Thyroid gland (tissue), 4 donors: ENCODE measurements at regions not wholly inside any gene's neighbourhood (a gene's known extent, or its start where the extent isn't known, plus 50 kb on each side); places are given as distances from the start of the nearest gene placed in this dataset.

Experiments
- DNase-seq, 2 donors: peaks; one replicate each; pipeline ENCODE4 v3.0.0-alpha.2; 2019
- H3K27ac ChIP-seq, 3 donors: fragments of 200-600 bp; sonication (generic); 1 replicate in 2 of 3; 2 replicates in 1 of 3; pipeline ENCODE4 v1.5.1; 2016 to 2019; ENCODE audit warnings: mild to moderate bottlenecking in 1 of 3, moderate library complexity in 1 of 3
- H3K27me3 ChIP-seq: fragments of 200-600 bp; sonication (generic); one replicate; pipeline ENCODE4 v1.5.1; 2019
- H3K36me3 ChIP-seq, 2 donors: fragments of 200-600 bp; sonication (generic); one replicate each; pipeline ENCODE4 v1.5.1; 2016 to 2019
- H3K4me1 ChIP-seq, 2 donors: fragments of 200-600 bp; sonication (generic); one replicate each; pipeline ENCODE4 v1.5.1; 2017 to 2019
- H3K4me3 ChIP-seq, 3 donors: fragments of 200-600 bp; sonication (generic); replicated peaks in 1 of 3; 1 replicate in 2 of 3; 2 replicates in 1 of 3; pipeline ENCODE4 v1.5.1; 2016; ENCODE audit warnings: mild to moderate bottlenecking in 1 of 3
- H3K9me3 ChIP-seq: fragments of 200-600 bp; sonication (generic); one replicate; pipeline ENCODE4 v1.5.1; 2017
- POLR2A ChIP-seq, 2 donors: fragments of 450-650 bp; IDR thresholded peaks; one replicate each; pipeline ENCODE4 v1.6.1; 2017; ENCODE audit warnings: antibody characterized with exemption in 2 of 2, mild to moderate bottlenecking in 2 of 2, moderate library complexity in 1 of 2
- WGBS, 2 donors: methylation state at CpG; one replicate each; pipeline ENCODE4 v1.1.5; 2017; 5-methylcytosine and 5-hydroxymethylcytosine counted together
- intact Hi-C: fragments of 100-400 bp; cut with DNase I; formaldehyde crosslinking; loops from one replicate; pipeline ENCODE4 v1.15.1; 2023
- TF ChIP-seq, protein P1 (sequence below), 6 experiments: fragments of 200-600 bp in 3 of 6; fragments of 450-650 bp in 3 of 6; sonication (generic) in 3 of 6; IDR thresholded peaks; one replicate each; pipeline ENCODE4 v1.5.1; 2016 to 2019; ENCODE audit warnings: antibody characterized with exemption in 6 of 6, mild to moderate bottlenecking in 2 of 6, inconsistent platforms in 1 of 6, moderate library complexity in 1 of 6

DNA sequence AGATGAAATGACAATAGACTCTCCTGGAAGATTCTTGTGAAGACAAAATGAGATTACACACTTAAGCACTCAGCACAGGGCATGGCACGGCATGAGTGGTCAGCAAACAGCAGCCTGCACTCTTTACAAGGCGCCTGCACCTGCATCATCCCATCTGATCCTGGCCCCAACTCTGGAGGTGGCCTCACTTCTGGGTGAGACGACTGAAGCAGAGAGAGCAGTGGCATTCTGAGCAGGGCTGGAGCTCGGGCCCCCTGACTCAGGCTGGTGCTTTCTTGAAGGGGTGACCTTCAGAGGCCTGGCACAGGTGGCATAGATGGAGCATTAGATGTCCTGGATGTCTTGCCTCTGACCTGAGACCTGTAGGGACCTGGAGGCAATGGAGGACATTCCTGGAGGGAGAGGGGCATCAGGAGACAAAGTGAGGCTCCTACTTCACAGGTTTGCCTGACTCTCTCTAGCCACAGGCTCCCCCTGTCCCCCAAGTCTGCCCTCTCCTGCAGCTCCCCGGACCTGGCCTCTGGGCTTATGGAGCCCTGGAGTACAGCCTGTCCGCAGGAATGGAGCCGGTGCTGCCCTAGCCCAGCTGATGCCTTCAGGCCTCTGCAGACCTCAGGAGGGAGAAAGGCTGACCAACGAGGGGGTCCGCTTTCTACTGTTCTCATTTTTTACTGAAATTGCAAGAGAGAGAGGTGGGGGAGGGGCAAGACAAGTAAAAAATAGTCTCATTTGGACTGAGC is 65.5 kb upstream of the THY1 start:
- Histone ChIP-seq H3K36me3 (no peaks in the 10 kb centered on the region), H3K9me3 (no peaks in the 10 kb centered on the region), H3K27ac (no peak overlapping the region), H3K27me3 (no peaks in the 10 kb centered on the region), H3K4me3 (no peak overlapping the region), H3K4me1 (no peaks in the 10 kb centered on the region)
- no peak for DNase-seq
- no peak for TF ChIP-seq POLR2A (IDR thresholded peaks at IDR 0.05)
- TF ChIP-seq, protein P1, sequence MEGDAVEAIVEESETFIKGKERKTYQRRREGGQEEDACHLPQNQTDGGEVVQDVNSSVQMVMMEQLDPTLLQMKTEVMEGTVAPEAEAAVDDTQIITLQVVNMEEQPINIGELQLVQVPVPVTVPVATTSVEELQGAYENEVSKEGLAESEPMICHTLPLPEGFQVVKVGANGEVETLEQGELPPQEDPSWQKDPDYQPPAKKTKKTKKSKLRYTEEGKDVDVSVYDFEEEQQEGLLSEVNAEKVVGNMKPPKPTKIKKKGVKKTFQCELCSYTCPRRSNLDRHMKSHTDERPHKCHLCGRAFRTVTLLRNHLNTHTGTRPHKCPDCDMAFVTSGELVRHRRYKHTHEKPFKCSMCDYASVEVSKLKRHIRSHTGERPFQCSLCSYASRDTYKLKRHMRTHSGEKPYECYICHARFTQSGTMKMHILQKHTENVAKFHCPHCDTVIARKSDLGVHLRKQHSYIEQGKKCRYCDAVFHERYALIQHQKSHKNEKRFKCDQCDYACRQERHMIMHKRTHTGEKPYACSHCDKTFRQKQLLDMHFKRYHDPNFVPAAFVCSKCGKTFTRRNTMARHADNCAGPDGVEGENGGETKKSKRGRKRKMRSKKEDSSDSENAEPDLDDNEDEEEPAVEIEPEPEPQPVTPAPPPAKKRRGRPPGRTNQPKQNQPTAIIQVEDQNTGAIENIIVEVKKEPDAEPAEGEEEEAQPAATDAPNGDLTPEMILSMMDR (IDR thresholded peaks at IDR 0.05), result no peak
- intact Hi-C loops, result loop anchor here (10.0 kb wide), 1 partner anchor 616 kb away; no protein-coding TSS in a partner anchor
- whole genome bisulfite sequencing, 2 donors, result 68 to 71% methylated on average over 6 to 9 of the region's 9 CpGs

- WGBS, 2 donors, result 72 to 82% methylated on average over 3 of the region's 3 CpGs
- Histone ChIP-seq H3K36me3 (no peaks in the 10 kb centered on the region), H3K4me1 (peaks cover 0 to under 1% of the 10 kb centered on the region in 2 donors), H3K27me3 (no peaks in the 10 kb centered on the region), H3K4me3 (no peak overlapping the region), H3K9me3 (no peaks in the 10 kb centered on the region), H3K27ac (no peak overlapping the region)
- intact Hi-C loops, result loop anchor here (10.0 kb wide), 1 partner anchor 618 kb away; no protein-coding TSS in a partner anchor
- DNase-seq, result no peak
- TF ChIP-seq POLR2A (IDR thresholded peaks at IDR 0.05), result no peak
- TF ChIP-seq, protein P1 (IDR thresholded peaks at IDR 0.05), result no peak
These were observed 63.8 kb upstream of the THY1 start for GRCh38 chr11:119486691-119487259.

- peaks cover 0 to 8% of the 10 kb centered on the region in 2 donors for H3K4me1 ChIP-seq
- intact Hi-C loops, result loop anchor here (10.0 kb wide), 1 partner anchor 619 kb away; no protein-coding TSS in a partner anchor
- H3K4me3 ChIP-seq, result no peak overlapping the region
- H3K9me3 ChIP-seq, result no peaks in the 10 kb centered on the region
- no peak for DNase-seq
- H3K27ac ChIP-seq, result no peak overlapping the region
- WGBS, 2 donors, result 73 to 74% methylated on average over 5 of the region's 6 CpGs
- H3K36me3 ChIP-seq, result no peaks in the 10 kb centered on the region
- H3K27me3 ChIP-seq, result no peaks in the 10 kb centered on the region
- no peak for TF ChIP-seq POLR2A (IDR thresholded peaks at IDR 0.05)
- TF ChIP-seq, protein P1 (IDR thresholded peaks at IDR 0.05), result no peak
These were observed 63.0 kb upstream of the THY1 start for GRCh38 chr11:119486016-119486415.

DNA sequence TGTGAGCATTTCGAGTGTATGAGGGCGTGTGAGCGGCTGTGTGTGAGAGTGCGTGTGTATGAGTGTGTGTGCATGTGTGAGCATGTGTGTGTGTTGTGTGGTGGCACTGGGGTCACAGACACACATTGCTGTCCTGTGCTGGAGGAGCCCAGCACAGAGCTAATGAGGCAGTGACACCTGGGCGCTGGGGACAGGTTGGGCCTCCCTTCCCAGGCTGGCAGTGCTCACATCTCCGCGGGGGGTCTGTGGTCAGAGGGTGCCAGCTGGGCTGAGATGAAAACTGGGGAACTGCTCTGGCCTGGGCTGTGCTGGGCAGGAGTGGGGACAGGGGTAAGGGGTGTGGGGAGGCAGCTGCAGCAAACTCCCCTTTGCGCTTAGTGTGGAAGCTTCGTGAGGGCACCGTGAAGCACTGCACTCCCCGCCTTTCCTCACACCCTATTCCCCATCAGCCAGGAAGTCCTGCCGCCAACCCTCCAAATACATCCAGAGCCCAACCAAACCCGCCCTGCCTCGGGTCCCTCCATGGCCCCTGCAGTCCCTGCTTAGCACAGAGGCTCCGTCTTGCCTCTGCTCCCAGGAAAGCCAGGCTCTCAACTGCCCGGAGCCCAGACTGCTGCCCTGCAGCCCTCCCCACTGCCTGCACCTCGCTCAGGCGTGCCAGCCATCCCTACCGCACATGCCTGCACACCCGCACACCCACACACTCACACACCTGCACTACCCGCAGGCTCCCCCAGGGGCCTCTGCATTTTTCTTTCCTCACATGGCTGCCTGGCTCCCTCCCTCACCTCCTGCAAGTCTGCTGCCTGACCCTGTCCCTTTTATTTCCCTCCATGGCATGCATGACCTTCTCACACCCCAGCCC is 62.0 kb upstream of the THY1 start:
- Histone ChIP-seq H3K27me3 (no peaks in the 10 kb centered on the region), H3K4me3 (no peak overlapping the region), H3K36me3 (no peaks in the 10 kb centered on the region), H3K4me1 (peaks cover 0 to 10% of the 10 kb centered on the region in 2 donors), H3K27ac (no peak overlapping the region), H3K9me3 (no peaks in the 10 kb centered on the region)
- TF ChIP-seq, protein P1 (IDR thresholded peaks at IDR 0.05), result no peak
- no peak for TF ChIP-seq POLR2A (IDR thresholded peaks at IDR 0.05)
- WGBS, 2 donors, result 72 to 73% methylated on average over 21 of the region's 21 CpGs
- intact Hi-C loops, result loop anchor here (5.0 to 10.0 kb wide), 3 partner anchors 242 to 620 kb away; partner anchors contain the start of gene NECTIN1
- DNase-seq, result no peak
